ENCODE measurements at regions not wholly inside any gene's neighbourhood (a gene's known extent, or its start where the extent isn't known, plus 50 kb on each side); places are given as distances from the start of the nearest gene placed in this dataset.

DNA sequence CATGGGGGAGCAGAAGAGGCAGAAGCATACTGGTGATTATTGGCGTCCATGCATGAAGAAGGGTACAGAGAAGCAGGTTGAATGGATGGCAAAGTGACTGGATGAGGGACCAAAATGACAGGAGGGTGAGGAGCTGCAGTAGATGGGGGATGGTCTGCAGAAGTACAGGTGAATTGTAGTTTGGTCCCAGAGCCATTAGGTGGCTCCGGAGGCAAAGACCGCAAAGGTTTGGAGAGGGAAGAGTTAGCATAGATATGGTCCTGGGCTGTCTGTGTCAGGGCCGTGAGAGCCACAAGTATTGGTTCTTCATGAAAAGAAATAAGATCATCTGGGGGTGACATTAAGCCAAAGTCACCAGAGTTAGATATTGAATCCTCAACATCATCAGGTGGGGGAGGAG is 59.0 kb upstream of the ZNF726 start:
- no peak overlapping the region for H3K4me3 Mint-ChIP-seq
- intact Hi-C loops (cut with micrococcal nuclease), result no loop called here
- ATAC-seq (no peak), DNase-seq (no peak)
- peaks cover 0 to 5% (median 0%) of the 10 kb centered on the region in 5 donors for H3K27me3 Mint-ChIP-seq
- Histone ChIP-seq H3K36me3 (ENCODE audit: control insufficient read depth in 2 of 3, insufficient read depth in 3 of 3, low read length in 3 of 3) (no peaks in the 10 kb centered on the region), H3K4me3 (ENCODE audit: low read length) (no peak overlapping the region), H3K27ac (ENCODE audit: low read depth, low read length) (no peak overlapping the region), H3K4me1 (ENCODE audit: control insufficient read depth in 2 of 2, insufficient read depth in 2 of 2, low read length in 2 of 2) (no peaks in the 10 kb centered on the region), H3K27me3 (ENCODE audit: control insufficient read depth in 2 of 2, insufficient read depth in 2 of 2, low read length in 2 of 2) (no peaks in the 10 kb centered on the region), H3K9me3 (ENCODE audit: control insufficient read depth in 2 of 3, low read length in 3 of 3) (peaks cover 0 to 24% (median 0%) of the 10 kb centered on the region in 3 experiments)
- H3K36me3 Mint-ChIP-seq, result peaks cover 3 to 31% (median 13%) of the 10 kb centered on the region in 5 donors
- H3K27ac Mint-ChIP-seq, result no peak overlapping the region
- ChIA-PET POLR2A (no interaction called here), CTCF (interaction anchor here (0.6 kb wide), 1 partner anchor 10 kb away, joined by 3 read pairs; no protein-coding TSS in a partner anchor)
- peaks cover 14 to 89% (median 43%) of the 10 kb centered on the region in 11 donors for H3K9me3 Mint-ChIP-seq
- peaks cover 0 to 6% (median 0%) of the 10 kb centered on the region in 7 donors for H3K4me1 Mint-ChIP-seq

DNA sequence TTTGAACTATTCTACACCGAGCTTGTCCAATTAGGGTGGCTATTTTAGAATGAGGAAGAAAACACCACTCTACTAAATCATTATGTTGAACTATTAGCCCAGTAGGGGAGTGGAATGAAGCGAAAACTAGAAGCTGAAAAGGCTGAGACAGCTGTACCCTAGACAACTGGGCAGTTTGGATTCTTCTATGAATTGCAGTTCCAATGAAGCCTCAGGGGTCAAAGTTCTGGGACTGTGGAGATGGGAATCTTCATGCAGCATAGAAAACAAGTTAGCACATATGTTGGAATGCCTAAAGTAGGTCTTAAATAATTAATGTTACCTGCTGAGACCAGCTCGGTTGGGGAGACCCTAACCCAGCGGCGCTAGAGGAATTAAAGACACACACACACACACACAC is 62.7 kb upstream of the ZNF726 start:
- CTCF ChIA-PET, result no interaction called here
- peaks cover 0 to 32% (median 0%) of the 10 kb centered on the region in 3 experiments for H3K9me3 ChIP-seq (ENCODE audit: control insufficient read depth in 2 of 3, low read length in 3 of 3)
- Mint-ChIP-seq H3K27ac (no peak overlapping the region), H3K36me3 (peaks cover 3 to 60% (median 17%) of the 10 kb centered on the region in 5 donors), H3K4me1 (peaks cover 0 to 6% (median 0%) of the 10 kb centered on the region in 7 donors), H3K4me3 (no peak overlapping the region), H3K9me3 (peaks cover 22 to 100% (median 63%) of the 10 kb centered on the region in 11 donors), H3K27me3 (peaks cover 0 to 9% (median 0%) of the 10 kb centered on the region in 5 donors)
- no peak for ATAC-seq
- POLR2A ChIA-PET, result no interaction called here
- no peak for DNase-seq
- no peaks in the 10 kb centered on the region for H3K27me3 ChIP-seq (ENCODE audit: control insufficient read depth in 2 of 2, insufficient read depth in 2 of 2, low read length in 2 of 2)
- H3K27ac ChIP-seq (ENCODE audit: low read depth, low read length), result no peak overlapping the region
- intact Hi-C loops (cut with micrococcal nuclease), result no loop called here
- no peaks in the 10 kb centered on the region for H3K36me3 ChIP-seq (ENCODE audit: control insufficient read depth in 2 of 3, insufficient read depth in 3 of 3, low read length in 3 of 3)
- H3K4me1 ChIP-seq (ENCODE audit: control insufficient read depth in 2 of 2, insufficient read depth in 2 of 2, low read length in 2 of 2), result no peaks in the 10 kb centered on the region
- no peak overlapping the region for H3K4me3 ChIP-seq (ENCODE audit: low read length)

DNA sequence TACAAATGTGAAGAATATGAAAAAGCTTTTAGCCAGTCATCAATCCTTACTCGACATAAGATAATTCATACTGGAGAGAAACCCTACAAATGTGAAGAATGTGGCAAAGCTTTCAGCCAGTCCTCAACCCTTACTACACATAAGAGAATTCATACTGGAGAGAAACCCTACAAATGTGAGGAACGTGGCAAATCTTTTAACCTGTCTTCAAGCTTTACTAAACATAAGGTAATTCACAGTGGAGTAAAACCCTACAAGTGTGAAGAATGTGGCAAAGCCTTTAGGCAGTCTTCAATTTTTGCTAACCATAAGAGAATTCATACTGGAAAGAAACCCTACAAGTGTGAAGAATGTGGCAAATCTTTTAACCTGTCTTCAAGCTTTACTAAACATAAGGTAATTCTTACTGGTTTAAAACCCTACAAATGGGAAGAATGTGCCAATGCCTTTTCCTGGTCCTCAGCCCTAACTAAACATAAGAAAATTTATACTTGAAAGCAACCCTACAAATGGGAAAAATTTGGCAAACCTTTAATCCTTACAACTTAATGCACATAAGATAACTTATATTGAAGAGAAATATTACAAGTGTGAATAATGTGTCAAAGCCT is 74.1 kb upstream of the ZNF681 start:
- Mint-ChIP-seq H3K27ac (no peak overlapping the region), H3K36me3 (peaks cover 0 to 34% (median 14%) of the 10 kb centered on the region in 5 donors), H3K9me3 (peaks cover 21 to 92% (median 49%) of the 10 kb centered on the region in 11 donors), H3K4me3 (no peak overlapping the region), H3K27me3 (no peaks in the 10 kb centered on the region), H3K4me1 (no peaks in the 10 kb centered on the region)
- Histone ChIP-seq H3K27me3 (ENCODE audit: control insufficient read depth in 2 of 2, insufficient read depth in 2 of 2, low read length in 2 of 2) (no peaks in the 10 kb centered on the region), H3K36me3 (ENCODE audit: control insufficient read depth in 2 of 3, insufficient read depth in 3 of 3, low read length in 3 of 3) (no peaks in the 10 kb centered on the region), H3K4me3 (ENCODE audit: low read length) (no peak overlapping the region), H3K4me1 (ENCODE audit: control insufficient read depth in 2 of 2, insufficient read depth in 2 of 2, low read length in 2 of 2) (no peaks in the 10 kb centered on the region), H3K9me3 (ENCODE audit: control insufficient read depth in 2 of 3, low read length in 3 of 3) (peaks cover 10 to 48% (median 16%) of the 10 kb centered on the region in 3 experiments), H3K27ac (ENCODE audit: low read depth, low read length) (no peak overlapping the region)
- CTCF ChIA-PET, result no interaction called here
- ATAC-seq, result no peak
- DNase-seq, result no peak
- POLR2A ChIA-PET, result no interaction called here
- intact Hi-C loops (cut with micrococcal nuclease), result no loop called here

DNA sequence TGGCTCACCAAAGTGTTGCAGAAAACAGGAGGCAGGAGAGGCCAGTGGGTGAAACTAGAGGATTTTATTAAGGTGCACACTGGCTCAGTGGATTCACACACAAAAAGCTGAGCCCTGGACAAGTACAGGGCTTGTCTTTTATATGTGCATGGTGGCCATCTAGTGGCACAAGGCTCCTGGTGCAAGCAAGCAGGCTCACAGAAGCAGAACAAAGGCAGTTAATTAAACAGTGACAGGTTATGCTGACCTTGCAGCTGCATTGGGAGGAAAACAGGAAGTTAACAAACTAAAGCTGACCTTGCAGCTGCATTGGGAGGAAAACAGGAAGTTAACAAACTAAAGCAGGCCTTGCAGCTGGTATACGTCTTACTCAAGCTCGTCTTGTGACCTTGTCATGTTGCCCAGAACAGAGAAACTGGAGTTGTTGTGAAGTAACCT is 65.3 kb upstream of the ZNF681 start:
- Histone ChIP-seq H3K27me3 (ENCODE audit: control insufficient read depth in 2 of 2, insufficient read depth in 2 of 2, low read length in 2 of 2) (no peaks in the 10 kb centered on the region), H3K27ac (ENCODE audit: low read depth, low read length) (no peak overlapping the region), H3K9me3 (ENCODE audit: control insufficient read depth in 2 of 3, low read length in 3 of 3) (peaks cover 0 to 34% (median 9%) of the 10 kb centered on the region in 3 experiments), H3K4me3 (ENCODE audit: low read length) (no peak overlapping the region), H3K36me3 (ENCODE audit: control insufficient read depth in 2 of 3, insufficient read depth in 3 of 3, low read length in 3 of 3) (no peaks in the 10 kb centered on the region), H3K4me1 (ENCODE audit: control insufficient read depth in 2 of 2, insufficient read depth in 2 of 2, low read length in 2 of 2) (no peaks in the 10 kb centered on the region)
- H3K4me1 Mint-ChIP-seq, result no peaks in the 10 kb centered on the region
- intact Hi-C loops (cut with micrococcal nuclease), result no loop called here
- DNase-seq (peak in 1 of 9 donors; percentile 9), ATAC-seq (peak; percentile 40)
- H3K9me3 Mint-ChIP-seq, result peaks cover 9 to 79% (median 39%) of the 10 kb centered on the region in 11 donors
- peak overlapping the region in 1 of 9 donors; percentile 20 for H3K27ac Mint-ChIP-seq
- no peak overlapping the region for H3K4me3 Mint-ChIP-seq
- no peaks in the 10 kb centered on the region for H3K27me3 Mint-ChIP-seq
- ChIA-PET POLR2A (no interaction called here), CTCF (no interaction called here)
- peaks cover 0 to 13% (median 0%) of the 10 kb centered on the region in 5 donors for H3K36me3 Mint-ChIP-seq

DNA sequence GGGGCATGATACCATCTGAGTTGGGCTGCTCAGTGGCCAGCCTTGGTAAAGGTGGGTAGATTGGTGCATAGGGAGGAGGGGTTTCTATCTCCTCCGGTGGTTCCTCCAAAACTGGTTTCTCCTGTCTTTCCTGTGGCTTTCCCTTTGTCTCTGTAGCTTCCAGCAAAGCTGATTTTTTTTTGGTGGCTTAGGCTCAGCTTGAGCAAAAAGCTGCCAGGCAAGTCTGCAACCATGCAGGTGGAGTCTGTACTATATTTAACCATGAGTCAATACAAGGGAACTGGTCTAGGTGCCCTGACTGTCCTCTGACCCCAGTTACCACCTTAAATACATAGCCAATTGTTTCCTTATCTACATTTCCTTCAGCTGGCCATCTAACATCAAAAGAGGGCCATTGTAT is 64.0 kb upstream of the ZNF681 start:
- Mint-ChIP-seq H3K36me3 (peaks cover 0 to 13% (median 0%) of the 10 kb centered on the region in 5 donors), H3K27me3 (no peaks in the 10 kb centered on the region), H3K4me3 (no peak overlapping the region), H3K4me1 (peaks cover 0 to under 1% (median 0%) of the 10 kb centered on the region in 7 donors), H3K9me3 (peaks cover 9 to 76% (median 36%) of the 10 kb centered on the region in 11 donors), H3K27ac (no peak overlapping the region)
- Histone ChIP-seq H3K4me3 (ENCODE audit: low read length) (no peak overlapping the region), H3K9me3 (ENCODE audit: control insufficient read depth in 2 of 3, low read length in 3 of 3) (peaks cover 0 to 34% (median 9%) of the 10 kb centered on the region in 3 experiments), H3K36me3 (ENCODE audit: control insufficient read depth in 2 of 3, insufficient read depth in 3 of 3, low read length in 3 of 3) (no peaks in the 10 kb centered on the region), H3K27me3 (ENCODE audit: control insufficient read depth in 2 of 2, insufficient read depth in 2 of 2, low read length in 2 of 2) (no peaks in the 10 kb centered on the region), H3K27ac (ENCODE audit: low read depth, low read length) (no peak overlapping the region), H3K4me1 (ENCODE audit: control insufficient read depth in 2 of 2, insufficient read depth in 2 of 2, low read length in 2 of 2) (no peaks in the 10 kb centered on the region)
- ATAC-seq, result no peak
- ChIA-PET CTCF (no interaction called here), POLR2A (no interaction called here)
- intact Hi-C loops (cut with micrococcal nuclease), result no loop called here
- DNase-seq, result no peak

DNA sequence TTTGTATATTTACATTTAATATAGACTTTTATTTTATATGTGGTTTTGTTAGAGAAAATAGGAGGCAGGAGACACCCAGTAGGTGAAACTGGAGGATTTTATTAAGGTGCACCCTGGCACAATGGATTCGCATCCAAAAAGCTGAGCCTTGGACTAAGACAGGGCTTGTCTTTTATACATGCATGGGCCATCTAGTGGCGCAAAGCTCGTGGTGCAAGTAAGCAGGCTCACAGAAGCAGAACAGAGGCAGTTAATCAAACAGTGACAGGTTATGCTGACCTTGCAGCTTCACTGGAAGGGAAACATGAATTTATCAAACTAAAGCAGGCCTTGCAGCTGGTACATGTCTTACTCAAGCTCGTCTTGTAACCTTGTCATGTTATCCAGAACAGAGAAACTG is 58.8 kb upstream of the ZNF681 start:
- ChIA-PET CTCF (interaction anchor here (0.6 to 1.4 kb wide), 5 partner anchors 18 to 178 kb away, joined by 3 to 5 read pairs (median 4); partner anchors contain the start of genes ZNF675 and ZNF681), POLR2A (interaction anchor here (0.6 to 1.0 kb wide), 3 partner anchors 18 to 422 kb away, joined by 3 to 4 read pairs (median 4); partner anchors contain the start of genes ZNF681 and ZNF91)
- peak in 6 of 9 donors; percentile 13 to 39 (median 26) for DNase-seq
- peak; percentile 63 for ATAC-seq
- H3K4me3 ChIP-seq (ENCODE audit: low read length), result no peak overlapping the region
- no peaks in the 10 kb centered on the region for H3K4me1 ChIP-seq (ENCODE audit: control insufficient read depth in 2 of 2, insufficient read depth in 2 of 2, low read length in 2 of 2)
- Mint-ChIP-seq H3K36me3 (peaks cover 0 to 16% (median 5%) of the 10 kb centered on the region in 5 donors), H3K27me3 (no peaks in the 10 kb centered on the region), H3K4me1 (peaks cover 0 to 3% (median 0%) of the 10 kb centered on the region in 7 donors), H3K27ac (peak overlapping the region in 1 of 9 donors; percentile 4), H3K9me3 (peaks cover 2 to 47% (median 11%) of the 10 kb centered on the region in 11 donors), H3K4me3 (no peak overlapping the region)
- no peaks in the 10 kb centered on the region for H3K27me3 ChIP-seq (ENCODE audit: control insufficient read depth in 2 of 2, insufficient read depth in 2 of 2, low read length in 2 of 2)
- intact Hi-C loops (cut with micrococcal nuclease), result loop anchor here in 1 of 2 donors (1.0 to 2.0 kb wide), 4 partner anchors 18 to 131 kb away; partner anchors contain the start of genes ZNF675 and ZNF681
- peaks cover 0 to 4% (median 0%) of the 10 kb centered on the region in 3 experiments for H3K9me3 ChIP-seq (ENCODE audit: control insufficient read depth in 2 of 3, low read length in 3 of 3)
- no peaks in the 10 kb centered on the region for H3K36me3 ChIP-seq (ENCODE audit: control insufficient read depth in 2 of 3, insufficient read depth in 3 of 3, low read length in 3 of 3)
- no peak overlapping the region for H3K27ac ChIP-seq (ENCODE audit: low read depth, low read length)
